Breast epithelium (tissue), 3 donors: ENCODE measurements at regions not wholly inside any gene's neighbourhood (a gene's known extent, or its start where the extent isn't known, plus 50 kb on each side); places are given as distances from the start of the nearest gene placed in this dataset.

Experiments
- POLR2A ChIP-seq: fragments of 450-650 bp; IDR thresholded peaks from one replicate; pipeline ENCODE4 v1.6.1; 2016; ENCODE audit warnings: antibody characterized with exemption, mild to moderate bottlenecking, moderate library complexity
- TF ChIP-seq, protein P1 (sequence below), 3 donors: fragments of 450-650 bp; IDR thresholded peaks; one replicate each; pipeline ENCODE4 v1.5.1; 2016 to 2017; ENCODE audit warnings: antibody characterized with exemption in 3 of 3, mild to moderate bottlenecking in 3 of 3, moderate library complexity in 3 of 3

DNA sequence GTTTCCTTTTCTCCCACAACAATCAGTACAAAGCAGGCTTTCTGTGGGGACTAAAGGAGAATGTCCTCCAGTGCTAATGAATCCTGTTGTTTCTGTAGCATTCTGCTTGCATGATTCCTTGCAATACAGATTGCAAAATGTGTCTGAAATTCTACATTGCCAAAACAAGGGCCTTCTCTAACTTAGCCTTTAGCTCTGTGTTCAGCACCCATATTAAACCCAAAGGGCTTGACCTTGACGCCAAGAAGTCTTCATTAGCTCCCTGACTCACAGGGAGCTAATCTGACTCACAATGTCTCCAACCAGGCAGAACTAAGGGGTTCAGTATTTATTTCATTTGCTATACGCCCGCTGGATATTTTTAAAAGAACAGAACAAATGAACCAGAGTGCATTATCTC, 241.4 kb upstream of the CLNK start:
- TF ChIP-seq, protein P1, sequence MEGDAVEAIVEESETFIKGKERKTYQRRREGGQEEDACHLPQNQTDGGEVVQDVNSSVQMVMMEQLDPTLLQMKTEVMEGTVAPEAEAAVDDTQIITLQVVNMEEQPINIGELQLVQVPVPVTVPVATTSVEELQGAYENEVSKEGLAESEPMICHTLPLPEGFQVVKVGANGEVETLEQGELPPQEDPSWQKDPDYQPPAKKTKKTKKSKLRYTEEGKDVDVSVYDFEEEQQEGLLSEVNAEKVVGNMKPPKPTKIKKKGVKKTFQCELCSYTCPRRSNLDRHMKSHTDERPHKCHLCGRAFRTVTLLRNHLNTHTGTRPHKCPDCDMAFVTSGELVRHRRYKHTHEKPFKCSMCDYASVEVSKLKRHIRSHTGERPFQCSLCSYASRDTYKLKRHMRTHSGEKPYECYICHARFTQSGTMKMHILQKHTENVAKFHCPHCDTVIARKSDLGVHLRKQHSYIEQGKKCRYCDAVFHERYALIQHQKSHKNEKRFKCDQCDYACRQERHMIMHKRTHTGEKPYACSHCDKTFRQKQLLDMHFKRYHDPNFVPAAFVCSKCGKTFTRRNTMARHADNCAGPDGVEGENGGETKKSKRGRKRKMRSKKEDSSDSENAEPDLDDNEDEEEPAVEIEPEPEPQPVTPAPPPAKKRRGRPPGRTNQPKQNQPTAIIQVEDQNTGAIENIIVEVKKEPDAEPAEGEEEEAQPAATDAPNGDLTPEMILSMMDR (IDR thresholded peaks at IDR 0.05) = no peak
- TF ChIP-seq POLR2A = no peak
